Right lobe of liver (tissue), 4 donors: ENCODE measurements at regions not wholly inside any gene's neighbourhood (a gene's known extent, or its start where the extent isn't known, plus 50 kb on each side); places are given as distances from the start of the nearest gene placed in this dataset.

Experiments used
- CTCF ChIP-seq, 4 donors: fragments of 200-600 bp in 3 of 4; fragments of 450-650 bp in 1 of 4; IDR thresholded peaks; one replicate each; pipeline versions ENCODE4 v1.5.1 to v1.8.0; 2016 to 2022; ENCODE audit warnings: antibody characterized with exemption in 4 of 4, mild to moderate bottlenecking in 2 of 4
- POLR2A ChIP-seq: fragments of 450-650 bp; IDR thresholded peaks from one replicate; pipeline ENCODE4 v1.6.1; 2017; ENCODE audit warnings: antibody characterized with exemption, mild to moderate bottlenecking
- donor health status: DM: no; HTN: no; CAD: no.
- donor health status: DM: no; HTN: no; CAD: no.
- donor health status: DM: no; HTN: yes; CAD: no.

- TF ChIP-seq CTCF (IDR thresholded peaks at IDR 0.05) (no peak), POLR2A (no peak)
Observed at GRCh38 chr9:1959371-1959770, 55.8 kb upstream of the SMARCA2 start.
